Tibial artery (tissue), 4 donors: ENCODE measurements at regions not wholly inside any gene's neighbourhood (a gene's known extent, or its start where the extent isn't known, plus 50 kb on each side); places are given as distances from the start of the nearest gene placed in this dataset.

ENCODE experiments used
- DNase-seq, 2 donors: peaks; one replicate each; pipeline ENCODE4 v3.0.0-alpha.2; 2019
- H3K27ac ChIP-seq, 2 donors: fragments of 200-600 bp; sonication (generic) in 1 of 2; 1 replicate in 1 of 2; 2 replicates in 1 of 2; pipeline ENCODE4 v1.5.1; 2018 to 2019; ENCODE audit warnings: mild to moderate bottlenecking in 1 of 2
- H3K27me3 ChIP-seq, 2 donors: fragments of 200-600 bp; sonication (generic) in 1 of 2; one replicate each; pipeline versions ENCODE4 v1.5.1 to v1.6.0; 2016 to 2019
- H3K36me3 ChIP-seq, 3 donors: fragments of 200-600 bp; sonication (generic) in 2 of 3; one replicate each; pipeline ENCODE4 v1.5.1; 2016 to 2019; ENCODE audit warnings: mild to moderate bottlenecking in 2 of 3
- H3K4me1 ChIP-seq, 4 donors: fragments of 200-600 bp; sonication (generic) in 2 of 4; 1 replicate in 3 of 4; 2 replicates in 1 of 4; pipeline ENCODE4 v1.5.1; 2016 to 2019
- H3K4me3 ChIP-seq, 2 donors: fragments of 200-600 bp; sonication (generic) in 1 of 2; 1 replicate in 1 of 2; 2 replicates in 1 of 2; pipeline ENCODE4 v1.5.1; 2018 to 2019; ENCODE audit warnings: mild to moderate bottlenecking in 2 of 2
- H3K9me3 ChIP-seq, 3 donors: fragments of 200-600 bp; sonication (generic) in 1 of 3; one replicate each; pipeline ENCODE4 v1.5.1; 2016 to 2019
- intact Hi-C: fragments of 100-400 bp; cut with DNase I; formaldehyde crosslinking; loops from one replicate; pipeline ENCODE4 v1.15.0; 2023; ENCODE audit warnings: low total_unique reads
- TF ChIP-seq, protein P1 (sequence below), 2 experiments: fragments of 200-600 bp in 1 of 2; fragments of 450-650 bp in 1 of 2; IDR thresholded peaks; one replicate each; pipeline ENCODE4 v1.5.1; 2017 to 2019; ENCODE audit warnings: antibody characterized with exemption in 2 of 2, mild to moderate bottlenecking in 1 of 2, moderate library complexity in 1 of 2

DNA sequence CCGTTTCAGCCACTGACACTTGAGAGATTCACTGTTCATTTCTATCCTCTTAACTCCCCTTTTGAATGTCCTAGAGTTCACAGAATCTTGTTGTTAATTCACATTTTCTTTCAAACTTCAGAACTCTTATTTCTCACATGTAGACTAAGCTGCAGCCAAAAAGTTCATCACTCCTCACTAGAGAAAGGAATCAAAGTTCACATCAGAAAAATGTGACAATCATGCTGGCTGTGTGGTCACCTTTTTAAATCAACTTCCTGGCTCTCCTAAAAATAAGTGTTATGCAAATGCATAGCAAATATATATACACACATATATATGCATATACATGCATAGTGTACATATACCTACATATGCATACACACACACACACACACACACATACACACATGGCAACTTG is 123.0 kb downstream of the CBLN4 start:
- Histone ChIP-seq H3K27me3 (no peaks in the 10 kb centered on the region), H3K9me3 (no peaks in the 10 kb centered on the region), H3K4me1 (no peaks in the 10 kb centered on the region), H3K36me3 (no peaks in the 10 kb centered on the region), H3K27ac (no peak overlapping the region), H3K4me3 (no peak overlapping the region)
- TF ChIP-seq, protein P1, sequence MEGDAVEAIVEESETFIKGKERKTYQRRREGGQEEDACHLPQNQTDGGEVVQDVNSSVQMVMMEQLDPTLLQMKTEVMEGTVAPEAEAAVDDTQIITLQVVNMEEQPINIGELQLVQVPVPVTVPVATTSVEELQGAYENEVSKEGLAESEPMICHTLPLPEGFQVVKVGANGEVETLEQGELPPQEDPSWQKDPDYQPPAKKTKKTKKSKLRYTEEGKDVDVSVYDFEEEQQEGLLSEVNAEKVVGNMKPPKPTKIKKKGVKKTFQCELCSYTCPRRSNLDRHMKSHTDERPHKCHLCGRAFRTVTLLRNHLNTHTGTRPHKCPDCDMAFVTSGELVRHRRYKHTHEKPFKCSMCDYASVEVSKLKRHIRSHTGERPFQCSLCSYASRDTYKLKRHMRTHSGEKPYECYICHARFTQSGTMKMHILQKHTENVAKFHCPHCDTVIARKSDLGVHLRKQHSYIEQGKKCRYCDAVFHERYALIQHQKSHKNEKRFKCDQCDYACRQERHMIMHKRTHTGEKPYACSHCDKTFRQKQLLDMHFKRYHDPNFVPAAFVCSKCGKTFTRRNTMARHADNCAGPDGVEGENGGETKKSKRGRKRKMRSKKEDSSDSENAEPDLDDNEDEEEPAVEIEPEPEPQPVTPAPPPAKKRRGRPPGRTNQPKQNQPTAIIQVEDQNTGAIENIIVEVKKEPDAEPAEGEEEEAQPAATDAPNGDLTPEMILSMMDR (IDR thresholded peaks at IDR 0.05) = no peak
- intact Hi-C loops = no loop called here
- DNase-seq = no peak

DNA sequence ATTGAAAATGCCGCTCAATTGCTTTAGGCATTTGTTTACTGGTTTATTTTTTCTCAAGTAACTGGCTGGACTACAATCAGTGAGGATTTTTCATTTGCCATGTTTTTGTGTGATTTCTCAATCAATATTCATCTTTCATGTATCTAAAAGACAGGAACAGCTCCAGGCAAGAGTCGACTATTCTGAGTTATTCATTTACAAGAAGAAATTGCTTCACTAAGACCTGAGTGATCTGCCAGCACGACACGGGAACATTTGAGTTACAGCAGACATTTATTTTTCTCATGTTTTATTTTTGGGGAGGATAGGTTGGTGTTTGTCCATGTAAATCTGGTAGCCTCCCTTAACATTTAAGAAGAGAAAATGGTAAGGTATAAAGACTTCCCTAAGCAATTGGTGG is 124.1 kb downstream of the CBLN4 start:
- Histone ChIP-seq H3K9me3 (no peaks in the 10 kb centered on the region), H3K4me1 (no peaks in the 10 kb centered on the region), H3K36me3 (no peaks in the 10 kb centered on the region), H3K4me3 (no peak overlapping the region), H3K27me3 (no peaks in the 10 kb centered on the region), H3K27ac (no peak overlapping the region)
- no peak for DNase-seq
- TF ChIP-seq, protein P1 (IDR thresholded peaks at IDR 0.05) = no peak
- intact Hi-C loops = no loop called here

DNA sequence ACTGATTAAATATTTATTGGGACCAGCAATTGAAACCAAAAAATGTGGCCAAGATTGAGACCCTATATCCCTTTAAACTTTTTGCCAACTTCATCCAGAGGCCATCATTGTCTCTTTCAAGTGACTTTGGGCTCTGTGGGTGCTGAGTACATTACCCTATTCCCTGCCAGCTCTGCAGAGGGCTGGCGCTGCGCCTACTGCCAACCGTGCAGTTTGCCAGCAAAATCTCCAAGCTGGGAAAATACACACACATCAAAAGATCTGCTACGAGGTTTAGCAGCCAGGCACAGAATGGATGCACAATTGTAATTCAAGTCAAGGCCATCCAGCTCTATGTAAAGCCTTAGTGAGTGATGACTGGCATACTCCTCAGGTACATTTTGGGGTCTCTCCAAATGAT is 125.0 kb downstream of the CBLN4 start:
- no peak overlapping the region for H3K4me3 ChIP-seq
- no peaks in the 10 kb centered on the region for H3K4me1 ChIP-seq
- TF ChIP-seq, protein P1 (IDR thresholded peaks at IDR 0.05) = no peak
- intact Hi-C loops = no loop called here
- H3K27me3 ChIP-seq = no peaks in the 10 kb centered on the region
- no peak overlapping the region for H3K27ac ChIP-seq
- no peaks in the 10 kb centered on the region for H3K9me3 ChIP-seq
- DNase-seq = no peak
- H3K36me3 ChIP-seq = no peaks in the 10 kb centered on the region

DNA sequence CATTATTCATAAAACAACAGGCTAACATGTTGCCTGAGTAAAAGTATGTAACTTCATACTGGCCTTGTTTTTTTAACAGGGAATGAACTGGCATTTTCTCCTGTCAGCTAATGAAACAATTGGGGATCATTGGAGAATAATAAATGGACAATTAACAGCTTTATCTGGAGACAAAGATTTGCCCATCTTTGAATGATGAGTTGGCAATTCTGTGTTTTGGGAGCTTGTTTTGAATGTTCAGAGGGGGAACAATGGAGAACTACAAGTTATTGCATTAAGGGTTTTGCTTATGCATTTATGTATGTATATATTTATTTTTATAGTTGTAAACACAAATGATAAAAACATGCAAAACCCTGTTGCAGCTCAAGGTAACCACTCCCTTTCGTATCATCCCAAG is 150.3 kb downstream of the CBLN4 start:
- H3K4me1 ChIP-seq = no peaks in the 10 kb centered on the region
- TF ChIP-seq, protein P1 (IDR thresholded peaks at IDR 0.05) = no peak
- intact Hi-C loops = no loop called here

DNA sequence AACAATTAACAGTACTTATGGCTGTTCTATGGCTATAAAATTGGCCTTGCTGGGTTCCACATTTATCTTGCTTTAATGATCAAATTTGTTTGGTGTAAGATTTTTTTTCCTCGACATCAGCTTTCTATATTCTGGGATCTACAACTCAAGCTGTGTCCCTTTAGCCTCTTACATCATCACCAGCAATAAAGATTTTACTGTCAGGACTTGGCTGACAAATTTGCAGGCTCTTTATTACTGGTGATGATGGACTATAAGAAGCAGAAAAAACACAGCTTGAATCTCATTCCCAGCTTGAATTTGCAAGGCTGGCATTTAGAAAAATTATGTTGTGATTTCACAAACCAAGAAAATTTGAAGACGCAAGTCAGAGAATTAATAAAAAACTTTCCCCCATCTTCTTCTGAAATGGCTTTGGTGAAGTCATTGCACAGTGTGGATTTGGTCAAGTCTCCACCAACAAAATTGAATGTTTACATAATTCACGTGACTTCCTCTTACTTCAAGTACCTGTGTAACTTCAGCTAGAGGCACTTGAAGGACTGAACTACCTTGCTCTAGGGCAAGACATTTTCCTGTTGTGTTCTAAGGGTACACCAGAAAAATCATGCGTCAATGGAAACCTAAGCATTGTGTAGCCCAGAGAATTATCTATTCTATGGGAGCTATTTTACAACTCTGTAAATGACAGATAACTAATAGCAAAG is 175.0 kb downstream of the CBLN4 start:
- H3K4me3 ChIP-seq = no peak overlapping the region
- intact Hi-C loops = no loop called here
- no peaks in the 10 kb centered on the region for H3K36me3 ChIP-seq
- no peak for DNase-seq
- H3K27ac ChIP-seq = no peak overlapping the region
- H3K27me3 ChIP-seq = peaks cover 0 to 2% of the 10 kb centered on the region in 2 donors
- TF ChIP-seq, protein P1 (IDR thresholded peaks at IDR 0.05) = no peak
- no peaks in the 10 kb centered on the region for H3K4me1 ChIP-seq
- H3K9me3 ChIP-seq = peaks cover 0 to 6% (median 2%) of the 10 kb centered on the region in 3 donors

More for the DNA sequence above, 150.3 kb downstream of the CBLN4 start:
- Histone ChIP-seq H3K4me3 (no peak overlapping the region), H3K27me3 (no peaks in the 10 kb centered on the region), H3K36me3 (no peaks in the 10 kb centered on the region), H3K27ac (no peak overlapping the region), H3K9me3 (no peaks in the 10 kb centered on the region)
- no peak for DNase-seq

DNA sequence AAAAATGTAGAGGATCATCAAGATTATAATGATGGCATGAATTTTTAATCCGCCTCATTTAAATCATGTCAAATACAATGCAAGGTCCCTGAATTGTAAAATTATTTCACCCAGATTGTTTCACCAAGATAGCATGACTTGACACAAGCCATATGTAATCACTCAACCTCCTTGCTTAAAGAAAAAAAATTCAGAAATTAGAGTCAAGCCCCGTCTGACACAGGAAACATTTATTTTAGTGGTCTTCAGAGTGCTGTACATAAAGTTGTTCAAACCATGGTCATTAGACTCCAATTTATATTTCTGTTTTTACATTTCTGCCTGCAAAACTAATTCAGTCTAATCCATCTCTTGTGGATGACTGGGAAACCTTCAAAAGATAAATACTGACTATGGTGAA is 200.2 kb downstream of the CBLN4 start:
- intact Hi-C loops = no loop called here
- H3K36me3 ChIP-seq = no peaks in the 10 kb centered on the region
- no peak overlapping the region for H3K27ac ChIP-seq
- H3K9me3 ChIP-seq = no peaks in the 10 kb centered on the region
- TF ChIP-seq, protein P1 (IDR thresholded peaks at IDR 0.05) = no peak
- DNase-seq = no peak
- H3K4me3 ChIP-seq = no peak overlapping the region
- H3K27me3 ChIP-seq = no peaks in the 10 kb centered on the region
- H3K4me1 ChIP-seq = no peaks in the 10 kb centered on the region
